Esophagus squamous epithelium (tissue), 5 donors: ENCODE measurements at regions not wholly inside any gene's neighbourhood (a gene's known extent, or its start where the extent isn't known, plus 50 kb on each side); places are given as distances from the start of the nearest gene placed in this dataset.

Experiments used
- DNase-seq: peaks from one replicate; lab custom pipeline; 2025; lab: John Stamatoyannopoulos, UW
- H3K27ac ChIP-seq, 4 donors: fragments of 200-600 bp; sonication (generic); one replicate each; pipeline ENCODE4 v1.5.1; 2016 to 2019; ENCODE audit warnings: mild to moderate bottlenecking in 1 of 4
- H3K27me3 ChIP-seq, 4 donors: fragments of 200-600 bp; sonication (generic); 1 replicate in 3 of 4; 2 replicates in 1 of 4; pipeline versions ENCODE4 v1.5.1 to v1.6.0; 2017 to 2021; ENCODE audit warnings: antibody characterized with exemption in 1 of 4
- H3K36me3 ChIP-seq, 3 donors: fragments of 200-600 bp; sonication (generic); one replicate each; pipeline ENCODE4 v1.5.1; 2016 to 2019
- H3K4me1 ChIP-seq, 3 donors: fragments of 200-600 bp; sonication (generic); one replicate each; pipeline ENCODE4 v1.5.1; 2017 to 2019
- H3K4me3 ChIP-seq, 4 donors: fragments of 200-600 bp; sonication (generic); 1 replicate in 3 of 4; 2 replicates in 1 of 4; pipeline ENCODE4 v1.5.1; 2016 to 2019; ENCODE audit warnings: mild to moderate bottlenecking in 2 of 4, moderate library complexity in 1 of 4
- H3K9me3 ChIP-seq, 3 donors: fragments of 200-600 bp; sonication (generic); one replicate each; pipeline ENCODE4 v1.5.1; 2016 to 2019
- POLR2A ChIP-seq, 4 donors: fragments of 450-650 bp; IDR thresholded peaks; one replicate each; pipeline ENCODE4 v1.6.1; 2017; ENCODE audit warnings: antibody characterized with exemption in 4 of 4, mild to moderate bottlenecking in 4 of 4, moderate library complexity in 3 of 4
- WGBS, 2 donors: methylation state at CpG; one replicate each; pipeline ENCODE4 v1.1.5; 2018; 5-methylcytosine and 5-hydroxymethylcytosine counted together
- intact Hi-C: fragments of 100-400 bp; cut with DNase I; formaldehyde crosslinking; loops from one replicate; pipeline ENCODE4 v1.15.0; 2022
- TF ChIP-seq, protein P1 (sequence below), 6 experiments: fragments of 450-650 bp in 4 of 6; fragments of 200-600 bp in 2 of 6; sonication (generic) in 2 of 6; IDR thresholded peaks; one replicate each; pipeline ENCODE4 v1.5.1; 2016 to 2019; ENCODE audit warnings: antibody characterized with exemption in 6 of 6, mild to moderate bottlenecking in 4 of 6, moderate library complexity in 4 of 6
- donor health status: DM: yes; HTN: yes; CAD: no.

DNA sequence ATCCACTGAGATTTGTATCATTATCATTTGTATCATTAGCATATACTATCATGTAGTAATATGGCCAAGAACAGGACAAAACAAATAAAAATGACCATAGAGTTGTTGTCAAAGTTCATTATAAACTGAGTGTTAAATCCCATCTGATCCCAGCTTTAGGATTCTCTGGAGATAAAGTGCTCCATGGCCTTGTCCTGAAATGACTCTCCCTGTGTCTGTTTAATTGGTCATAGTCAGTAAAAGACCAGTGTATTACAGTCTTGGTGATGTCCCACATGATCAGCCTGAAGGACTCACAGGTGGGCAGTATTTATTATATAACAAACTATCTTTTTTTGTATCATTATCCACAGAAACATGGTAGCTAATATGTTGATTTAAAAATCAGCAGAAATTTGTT is 361.6 kb downstream of the TMEM135 start:
- Histone ChIP-seq H3K27me3 (no peaks in the 10 kb centered on the region), H3K36me3 (no peaks in the 10 kb centered on the region), H3K4me3 (no peak overlapping the region), H3K9me3 (no peaks in the 10 kb centered on the region), H3K27ac (no peak overlapping the region), H3K4me1 (no peaks in the 10 kb centered on the region)
- no peak for DNase-seq
- intact Hi-C loops, result no loop called here
- TF ChIP-seq, protein P1, sequence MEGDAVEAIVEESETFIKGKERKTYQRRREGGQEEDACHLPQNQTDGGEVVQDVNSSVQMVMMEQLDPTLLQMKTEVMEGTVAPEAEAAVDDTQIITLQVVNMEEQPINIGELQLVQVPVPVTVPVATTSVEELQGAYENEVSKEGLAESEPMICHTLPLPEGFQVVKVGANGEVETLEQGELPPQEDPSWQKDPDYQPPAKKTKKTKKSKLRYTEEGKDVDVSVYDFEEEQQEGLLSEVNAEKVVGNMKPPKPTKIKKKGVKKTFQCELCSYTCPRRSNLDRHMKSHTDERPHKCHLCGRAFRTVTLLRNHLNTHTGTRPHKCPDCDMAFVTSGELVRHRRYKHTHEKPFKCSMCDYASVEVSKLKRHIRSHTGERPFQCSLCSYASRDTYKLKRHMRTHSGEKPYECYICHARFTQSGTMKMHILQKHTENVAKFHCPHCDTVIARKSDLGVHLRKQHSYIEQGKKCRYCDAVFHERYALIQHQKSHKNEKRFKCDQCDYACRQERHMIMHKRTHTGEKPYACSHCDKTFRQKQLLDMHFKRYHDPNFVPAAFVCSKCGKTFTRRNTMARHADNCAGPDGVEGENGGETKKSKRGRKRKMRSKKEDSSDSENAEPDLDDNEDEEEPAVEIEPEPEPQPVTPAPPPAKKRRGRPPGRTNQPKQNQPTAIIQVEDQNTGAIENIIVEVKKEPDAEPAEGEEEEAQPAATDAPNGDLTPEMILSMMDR (IDR thresholded peaks at IDR 0.05), result no peak
- no peak for TF ChIP-seq POLR2A (IDR thresholded peaks at IDR 0.05)

DNA sequence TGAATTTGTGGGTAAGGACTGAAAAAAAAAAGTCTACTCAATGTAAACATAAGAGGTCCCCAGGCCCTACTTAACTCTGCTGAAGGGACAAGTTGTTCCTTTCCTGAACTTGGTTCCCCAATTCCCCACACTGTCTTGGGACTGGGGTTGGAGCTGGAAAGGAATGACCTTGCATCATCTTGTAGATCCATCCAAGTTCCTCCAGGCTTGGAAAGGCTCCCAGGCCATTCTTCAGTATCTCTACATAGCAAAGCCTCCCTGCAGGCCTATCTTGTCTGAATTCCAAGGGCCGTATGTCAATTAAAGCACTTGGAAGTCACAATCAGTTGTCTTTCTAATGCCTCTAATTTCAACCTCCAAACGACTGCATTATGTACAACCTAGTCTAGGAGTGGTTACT is 361.2 kb downstream of the TMEM135 start:
- no peak for DNase-seq
- H3K36me3 ChIP-seq, result no peaks in the 10 kb centered on the region
- no peaks in the 10 kb centered on the region for H3K27me3 ChIP-seq
- intact Hi-C loops, result no loop called here
- no peak overlapping the region for H3K27ac ChIP-seq
- H3K9me3 ChIP-seq, result no peaks in the 10 kb centered on the region
- no peak for TF ChIP-seq POLR2A (IDR thresholded peaks at IDR 0.05)
- TF ChIP-seq, protein P1 (IDR thresholded peaks at IDR 0.05), result no peak
- H3K4me3 ChIP-seq, result no peak overlapping the region
- 23 to 48% methylated on average over 2 of the region's 2 CpGs for WGBS, 2 donors
- no peaks in the 10 kb centered on the region for H3K4me1 ChIP-seq

GRCh38 chr11:87397011-87397865 is 359.5 kb downstream of the TMEM135 start:
- TF ChIP-seq, protein P1 (IDR thresholded peaks at IDR 0.05), result no peak
- no peak for TF ChIP-seq POLR2A (IDR thresholded peaks at IDR 0.05)
- intact Hi-C loops, result no loop called here
- no peaks in the 10 kb centered on the region for H3K9me3 ChIP-seq
- H3K4me1 ChIP-seq, result no peaks in the 10 kb centered on the region
- 66 to 84% methylated on average over 5 of the region's 5 CpGs for WGBS, 2 donors
- no peak overlapping the region for H3K27ac ChIP-seq
- no peak overlapping the region for H3K4me3 ChIP-seq
- no peak for DNase-seq
- H3K36me3 ChIP-seq, result no peaks in the 10 kb centered on the region
- H3K27me3 ChIP-seq, result no peaks in the 10 kb centered on the region

DNA sequence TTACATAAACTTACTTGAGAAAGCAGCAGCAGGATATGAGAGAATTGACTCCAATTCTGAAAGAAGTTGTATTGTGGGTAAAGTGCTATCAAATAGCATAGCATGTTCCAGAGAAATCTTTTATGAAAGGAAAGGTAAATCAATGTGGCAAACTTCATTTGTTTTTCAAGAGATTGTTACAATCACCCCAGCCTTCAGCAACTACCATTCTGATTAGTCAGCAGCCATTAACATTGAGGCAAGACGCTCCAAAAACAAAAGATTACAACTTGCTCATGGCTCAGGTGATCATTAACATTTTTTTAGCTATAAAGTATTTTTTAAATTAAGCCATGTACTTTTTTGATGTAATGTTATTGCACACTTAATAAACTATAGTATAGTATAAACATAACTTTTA is 357.2 kb downstream of the TMEM135 start:
- H3K36me3 ChIP-seq, result no peaks in the 10 kb centered on the region
- WGBS, 2 donors, result 49 to 64% methylated on average over 1 of the region's 1 CpG
- H3K9me3 ChIP-seq, result no peaks in the 10 kb centered on the region
- no peaks in the 10 kb centered on the region for H3K4me1 ChIP-seq
- no peak overlapping the region for H3K4me3 ChIP-seq
- no peaks in the 10 kb centered on the region for H3K27me3 ChIP-seq
- TF ChIP-seq POLR2A (IDR thresholded peaks at IDR 0.05), result no peak
- TF ChIP-seq, protein P1 (IDR thresholded peaks at IDR 0.05), result no peak
- DNase-seq, result no peak
- H3K27ac ChIP-seq, result no peak overlapping the region
- intact Hi-C loops, result no loop called here

DNA sequence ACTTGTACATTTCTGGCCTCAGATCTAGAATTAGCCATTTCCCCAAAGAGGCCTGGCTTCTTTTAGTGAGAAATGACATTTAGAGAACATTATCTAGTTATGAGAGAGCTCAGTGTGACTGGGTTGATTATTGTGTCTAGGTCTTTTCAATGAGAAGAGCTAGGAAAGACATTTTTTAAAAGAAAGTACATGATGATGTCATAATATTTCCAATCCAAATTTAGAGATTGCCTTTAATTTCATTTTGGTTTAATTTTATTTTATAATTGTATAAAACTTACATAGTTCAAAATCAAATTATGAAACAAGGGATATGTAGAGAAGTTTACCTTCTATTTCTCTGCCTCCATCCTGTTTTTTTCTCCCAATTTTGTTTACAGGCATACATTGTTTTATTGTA is 354.9 kb downstream of the TMEM135 start:
- Histone ChIP-seq H3K36me3 (no peaks in the 10 kb centered on the region), H3K27me3 (no peaks in the 10 kb centered on the region), H3K4me3 (no peak overlapping the region), H3K4me1 (no peaks in the 10 kb centered on the region), H3K9me3 (no peaks in the 10 kb centered on the region), H3K27ac (no peak overlapping the region)
- intact Hi-C loops, result no loop called here
- DNase-seq, result no peak
- TF ChIP-seq POLR2A (IDR thresholded peaks at IDR 0.05), result no peak
- TF ChIP-seq, protein P1 (IDR thresholded peaks at IDR 0.05), result no peak
